IPS-NIHi11 (cell line): ENCODE measurements at regions not wholly inside any gene's neighbourhood (a gene's known extent, or its start where the extent isn't known, plus 50 kb on each side); places are given as distances from the start of the nearest gene placed in this dataset.
A peak's percentile ranks its signal among the peaks of the same experiment; 100 is the strongest.
"Not testable (repeated sequence)": the region's sequence is repeated elsewhere in the genome, so short reads cannot be mapped to it uniquely, and the experiment has no call there.

Experiments used
- DNase-seq: peaks from one replicate; pipeline ENCODE4 v3.0.0; 2012; ENCODE audit warnings: mixed read lengths, low spot score

DNA sequence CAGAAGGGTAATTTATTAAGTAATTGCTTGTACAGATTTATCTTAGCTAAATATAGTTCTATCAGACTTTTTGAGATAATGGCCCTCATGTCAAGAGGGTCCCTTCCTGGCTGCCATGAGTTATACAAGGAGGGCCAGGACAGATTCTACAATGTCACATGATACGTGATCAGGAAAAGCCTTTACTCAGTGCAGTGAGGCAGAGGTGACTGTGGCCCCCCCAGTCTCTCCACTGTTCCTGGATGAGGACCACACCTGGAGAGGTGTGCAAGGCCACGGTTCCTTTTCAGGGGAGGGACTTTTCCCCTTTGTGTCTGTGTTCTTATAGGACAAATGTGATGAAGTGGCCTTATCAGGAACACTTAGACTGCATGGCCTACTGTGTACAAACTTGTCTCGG lies 54.3 kb upstream of the LRCH1 start:
- DNase-seq = no peak

DNA sequence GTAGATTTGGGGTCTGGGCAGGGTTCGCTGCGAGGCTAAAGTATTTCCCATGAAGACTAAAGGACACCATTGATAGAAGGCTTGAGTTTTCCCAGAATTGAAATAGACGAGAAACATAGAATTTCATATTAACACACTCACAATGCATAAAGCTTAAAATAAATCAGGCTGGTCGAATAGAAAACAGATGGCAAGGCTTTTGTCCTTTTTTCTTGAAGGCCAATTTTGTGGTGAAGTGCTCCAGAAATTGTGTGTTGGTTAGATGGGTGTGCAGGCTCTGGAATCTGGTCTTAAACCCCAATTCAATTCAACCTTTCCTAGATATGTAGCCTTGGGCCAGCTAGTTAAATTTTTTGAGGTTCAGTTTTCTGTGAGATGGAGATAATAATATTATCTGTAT lies 56.9 kb upstream of the LRCH1 start:
- no peak for DNase-seq

DNA sequence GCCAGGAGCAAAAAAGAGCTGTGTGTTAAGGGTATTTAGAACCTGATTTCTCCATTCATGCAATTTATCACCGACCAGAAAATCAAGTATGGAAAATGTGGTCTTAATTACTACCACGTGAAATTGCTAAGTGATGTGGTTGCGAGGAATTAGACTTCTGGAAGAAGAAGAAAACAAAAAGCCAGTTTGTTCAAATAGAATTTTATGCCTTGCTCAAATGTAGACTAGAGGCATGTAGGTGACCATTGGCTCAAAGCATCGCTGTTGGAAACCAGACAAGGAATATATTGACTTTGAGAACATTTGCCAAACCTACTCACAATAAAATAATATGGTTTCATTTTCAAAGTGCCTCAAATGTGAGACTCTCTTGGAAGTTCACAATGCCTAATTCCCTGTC lies 57.3 kb upstream of the LRCH1 start:
- DNase-seq = no peak

DNA sequence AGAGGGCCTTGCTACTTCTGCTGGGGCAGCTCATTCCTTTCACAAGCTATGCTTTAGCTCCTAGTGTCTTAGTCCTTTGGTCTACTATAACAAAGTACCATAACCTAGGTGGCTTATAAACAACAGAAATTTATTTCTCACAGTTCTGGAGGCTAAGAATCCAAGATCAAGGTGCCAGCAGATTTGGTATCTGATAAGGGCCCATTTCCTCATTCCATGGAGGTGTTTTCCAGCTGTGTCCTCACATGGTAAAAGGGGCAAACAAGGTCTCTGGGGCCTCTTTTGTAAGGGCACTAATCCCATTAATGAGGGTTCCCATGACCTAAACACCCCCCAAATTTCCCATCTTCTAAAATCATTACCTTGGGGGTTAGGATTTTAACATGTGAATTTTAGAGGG lies 57.9 kb upstream of the LRCH1 start:
- no peak for DNase-seq

DNA sequence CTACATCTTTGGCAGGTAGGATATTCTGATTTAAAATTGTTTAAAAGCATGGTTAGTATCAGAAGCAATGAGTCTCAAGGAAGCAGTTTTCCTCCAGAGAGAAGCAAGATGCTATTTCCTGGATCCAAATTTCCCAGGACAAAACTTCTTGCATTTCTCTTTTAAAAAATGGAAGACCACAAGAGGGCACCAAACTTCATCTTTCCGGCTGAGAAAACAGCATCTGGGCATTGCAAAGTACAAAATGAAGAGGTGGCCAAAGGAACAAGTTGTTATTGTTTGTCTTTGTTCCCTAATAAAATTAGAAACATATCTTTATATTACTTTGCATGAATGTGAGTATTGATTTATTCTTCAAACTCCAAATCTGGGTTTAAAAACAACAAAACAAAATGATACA lies 60.0 kb upstream of the LRCH1 start:
- peak; percentile 38 for DNase-seq

DNA sequence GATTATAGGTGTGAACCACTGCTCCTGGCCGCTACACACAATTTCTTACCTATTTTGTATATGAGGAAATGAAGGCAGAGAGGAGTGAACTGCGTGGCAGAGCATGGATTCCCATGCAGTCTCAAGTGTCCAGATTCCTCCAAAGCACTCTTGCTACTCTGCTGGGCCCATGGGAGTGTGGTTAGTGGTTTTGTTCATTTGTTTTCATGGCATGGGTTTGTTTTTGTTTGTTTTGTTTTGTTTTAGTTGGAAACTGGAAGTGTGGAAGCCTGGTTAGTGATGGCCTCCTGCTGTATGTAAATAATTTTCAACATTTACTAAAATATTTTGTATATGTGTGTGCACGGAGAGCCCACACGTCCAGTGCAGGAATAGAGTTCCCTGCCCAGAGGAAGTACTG lies 61.3 kb upstream of the LRCH1 start:
- DNase-seq = no peak

DNA sequence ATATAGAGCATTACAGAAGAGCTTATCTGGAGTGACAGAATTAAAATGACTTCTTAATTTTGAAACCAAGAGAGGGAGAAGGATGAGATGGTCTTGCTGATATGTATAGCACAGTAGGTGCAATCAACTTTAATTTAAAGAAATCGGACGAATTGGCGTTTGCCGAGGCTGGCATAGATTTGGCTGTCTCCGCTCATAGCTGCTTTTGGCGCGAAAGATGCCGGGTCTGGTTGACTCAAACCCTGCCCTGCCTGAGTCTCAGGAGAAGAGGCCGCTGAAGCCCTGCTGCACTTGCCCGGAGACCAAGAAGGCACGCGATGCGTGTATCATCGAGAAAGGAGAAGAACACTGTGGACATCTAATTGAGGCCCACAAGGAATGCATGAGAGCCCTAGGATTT lies 62.3 kb upstream of the LRCH1 start:
- not testable (repeated sequence) for DNase-seq

DNA sequence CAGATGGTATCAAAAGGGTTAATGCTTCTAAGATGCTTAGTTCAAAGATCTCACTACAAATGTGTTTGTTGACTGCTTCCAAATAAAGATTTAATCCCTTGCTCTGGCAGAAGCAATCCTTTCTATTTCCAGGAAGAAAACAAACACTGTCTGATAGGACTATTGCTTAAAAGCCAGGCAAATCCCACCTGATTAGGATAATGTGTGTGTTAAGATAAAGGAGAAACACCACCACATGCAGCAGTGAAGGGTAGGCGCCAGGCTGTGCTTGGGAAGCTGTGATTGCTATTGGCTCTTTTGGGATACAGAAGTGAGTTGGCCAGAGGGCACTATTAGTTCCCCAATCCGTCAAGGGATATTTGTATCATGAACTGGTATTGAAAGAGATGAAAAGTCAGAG lies 62.8 kb upstream of the LRCH1 start:
- DNase-seq = no peak

DNA sequence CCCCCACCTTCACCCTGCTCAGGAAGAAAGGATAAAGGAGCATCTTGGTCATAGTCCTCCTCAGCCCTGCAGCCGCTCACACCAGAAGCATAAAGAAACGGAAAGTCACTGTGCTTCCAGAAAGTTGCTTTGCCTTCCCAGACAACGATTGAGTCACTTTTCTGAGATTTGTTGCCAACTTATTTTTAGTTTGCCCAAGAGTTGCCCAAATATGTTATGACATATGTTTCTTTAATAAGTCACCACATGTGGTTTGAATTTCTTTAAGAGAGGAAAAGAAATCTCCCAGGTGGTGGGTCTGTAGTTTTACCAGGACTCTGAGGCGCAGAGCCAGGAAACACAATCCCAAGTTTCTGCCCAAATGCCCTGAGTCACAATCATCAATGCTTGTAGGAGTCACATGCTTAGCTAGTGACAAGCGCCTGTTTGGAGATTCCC lies 63.4 kb upstream of the LRCH1 start:
- DNase-seq = no peak

DNA sequence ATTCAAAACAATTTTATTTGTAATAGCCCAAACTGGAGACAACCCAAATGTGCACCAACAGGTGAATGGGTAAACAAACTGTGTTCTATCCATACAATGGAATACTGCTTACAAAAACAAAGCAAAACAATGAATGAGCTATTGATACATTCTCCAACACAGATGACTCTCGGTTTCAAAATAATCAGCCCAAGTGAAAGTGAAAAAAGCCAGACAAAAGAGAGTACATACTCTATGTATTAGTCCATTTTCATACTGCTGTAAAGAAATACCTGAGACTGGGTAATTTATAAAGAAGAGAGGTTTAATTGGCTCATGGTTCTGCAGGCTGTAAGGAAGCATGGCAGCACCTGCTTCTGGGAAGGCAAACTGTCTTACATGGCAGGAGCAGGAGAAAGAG lies 65.2 kb upstream of the LRCH1 start:
- DNase-seq = no peak

DNA sequence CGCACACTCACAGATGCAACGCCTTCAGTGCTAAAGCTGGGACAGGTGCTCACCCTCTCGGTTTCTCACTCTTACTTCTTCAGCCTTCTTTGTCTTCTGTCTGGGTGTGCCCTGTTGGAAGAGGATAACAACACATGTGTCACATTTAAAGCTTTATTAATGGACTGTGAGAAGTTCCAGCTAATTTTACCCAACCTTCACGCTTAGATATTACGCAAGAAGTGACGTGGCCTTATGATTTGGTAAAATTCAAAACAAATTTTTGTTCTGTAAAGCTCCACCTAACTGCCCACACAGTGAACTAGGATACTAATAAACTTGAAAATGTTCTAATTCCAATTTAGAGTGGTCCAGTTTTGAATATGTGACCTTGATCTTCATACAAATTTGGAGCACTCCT lies 66.7 kb upstream of the LRCH1 start:
- DNase-seq = no peak

DNA sequence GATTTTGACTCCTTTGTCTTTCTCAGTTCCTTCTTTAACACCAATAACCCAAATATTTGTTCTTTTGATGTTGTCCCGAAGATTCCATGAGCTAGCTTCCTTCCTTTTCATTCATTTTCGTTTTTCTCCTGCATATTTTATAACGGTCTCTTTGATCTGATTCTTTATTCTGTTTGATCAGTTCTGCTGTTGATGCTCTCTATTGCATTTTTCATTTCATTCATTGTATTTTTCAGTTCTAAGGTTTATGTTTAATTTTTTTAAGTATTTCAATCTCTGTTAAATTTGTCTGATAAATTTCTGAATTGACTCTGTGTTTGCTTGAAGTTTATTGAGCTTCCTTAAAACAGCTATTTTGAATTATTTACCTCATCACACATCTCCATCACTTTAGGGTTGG lies 68.4 kb upstream of the LRCH1 start:
- no peak for DNase-seq

DNA sequence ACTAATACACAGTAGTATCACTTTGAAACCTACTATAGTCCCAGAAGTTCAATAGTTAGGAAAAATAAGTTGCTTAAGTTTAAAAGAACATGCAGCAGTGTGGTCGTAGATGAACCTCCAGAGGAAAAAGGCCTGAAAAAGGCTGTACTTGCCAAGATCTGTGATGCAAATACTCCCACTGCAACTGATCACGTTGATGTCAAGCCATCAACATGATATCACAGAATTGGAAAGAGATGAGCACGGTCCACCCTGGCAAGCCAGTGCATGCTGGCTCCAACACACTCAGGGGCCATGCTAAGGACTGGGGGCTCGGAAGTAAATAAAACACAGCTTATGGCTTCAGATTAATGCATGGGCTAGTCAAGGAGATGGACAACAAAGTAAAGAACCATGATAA lies 71.8 kb upstream of the LRCH1 start:
- no peak for DNase-seq

DNA sequence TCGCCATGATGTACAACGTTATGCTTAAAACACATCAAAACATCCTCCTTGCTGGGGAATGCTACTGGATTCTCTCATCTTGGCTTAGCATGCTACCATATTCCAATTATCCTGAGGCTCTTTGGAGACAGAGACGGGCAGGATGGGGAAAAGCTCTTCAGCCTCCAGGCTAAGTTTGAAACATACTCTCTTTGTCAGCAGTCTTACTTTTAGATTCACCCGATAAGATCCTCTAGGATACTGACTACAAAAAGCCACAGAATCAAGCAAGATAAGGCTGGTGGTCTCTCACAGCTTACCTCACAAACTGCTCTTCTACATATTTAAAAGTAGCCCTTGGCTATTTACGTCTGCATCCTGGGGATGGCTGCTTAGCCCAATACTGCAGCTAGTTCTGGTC lies 72.8 kb upstream of the LRCH1 start:
- DNase-seq = no peak

DNA sequence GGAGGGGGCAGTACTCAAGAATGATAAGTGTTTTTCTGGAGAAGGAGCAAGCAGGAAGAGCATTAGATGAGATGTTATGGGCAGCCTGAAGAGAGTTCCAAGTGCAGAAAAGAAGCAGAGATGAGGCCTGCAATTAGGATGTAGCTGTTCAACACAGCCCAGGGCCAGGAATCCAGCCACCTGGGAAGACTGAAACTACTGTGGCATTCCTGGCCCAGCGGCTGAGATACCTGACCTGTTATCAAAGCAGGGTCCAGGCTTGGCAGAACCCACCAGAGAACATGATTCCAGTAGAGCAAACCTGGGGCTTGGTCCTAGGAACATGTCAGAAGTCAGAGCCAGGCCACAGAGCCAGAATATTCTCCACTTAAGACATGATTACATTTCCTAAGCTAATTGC lies 73.3 kb upstream of the LRCH1 start:
- DNase-seq = no peak

DNA sequence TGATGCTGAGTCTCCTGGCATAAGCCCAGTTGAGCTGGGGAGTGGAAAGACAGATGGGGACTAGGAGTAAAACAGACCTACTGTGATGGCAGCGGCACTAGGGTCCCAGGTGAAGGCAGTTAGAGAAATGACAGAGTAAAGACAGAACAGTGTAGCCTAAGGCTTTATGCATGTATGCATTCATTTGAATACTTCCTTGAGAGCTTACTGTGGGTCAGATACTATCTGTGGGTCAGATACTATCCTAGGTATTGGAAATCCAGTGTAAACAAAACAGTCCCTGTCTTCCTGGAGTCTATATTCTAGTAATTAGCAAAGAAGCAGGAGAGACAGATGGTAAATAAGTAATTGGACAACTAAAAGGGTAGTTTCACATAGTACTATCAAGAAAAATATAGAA lies 73.7 kb upstream of the LRCH1 start:
- DNase-seq = no peak

DNA sequence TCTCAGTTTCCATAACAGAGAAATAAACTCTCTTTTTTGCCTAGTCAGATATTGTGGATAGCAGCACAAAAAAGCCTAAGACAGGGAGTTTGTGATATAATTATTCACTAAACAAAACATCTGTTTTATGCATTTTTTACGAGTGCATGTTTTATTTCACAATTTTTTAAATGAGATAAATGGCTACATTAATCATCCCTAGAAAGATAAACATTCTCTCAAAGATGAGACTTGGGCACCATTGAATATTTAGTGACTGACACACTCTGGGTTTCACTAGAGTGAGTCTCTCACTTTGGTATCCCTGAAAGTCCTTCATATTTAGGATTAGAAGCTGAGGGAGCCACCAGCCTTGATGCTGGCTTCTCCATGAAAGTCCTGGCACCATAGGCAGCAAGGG lies 74.3 kb upstream of the LRCH1 start:
- DNase-seq = no peak

DNA sequence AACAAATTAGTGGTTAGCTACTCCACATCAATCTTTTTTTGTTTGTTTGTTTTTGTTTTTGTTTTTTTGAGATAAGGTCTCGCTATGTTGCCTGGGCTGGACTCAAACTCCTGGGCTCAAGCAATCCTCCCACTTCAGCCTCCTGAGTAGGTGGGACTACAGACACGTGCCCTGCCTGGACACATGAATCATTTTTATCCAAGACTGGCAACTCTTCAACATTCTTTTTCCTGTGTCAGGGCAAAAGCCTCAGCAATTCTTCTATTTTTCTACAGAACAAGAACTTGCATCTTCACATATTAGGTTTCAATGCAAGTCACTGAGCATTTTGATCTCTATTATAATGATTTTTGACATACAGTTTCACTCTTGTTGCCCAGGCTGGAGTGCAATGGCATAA lies 76.8 kb upstream of the LRCH1 start:
- no peak for DNase-seq

DNA sequence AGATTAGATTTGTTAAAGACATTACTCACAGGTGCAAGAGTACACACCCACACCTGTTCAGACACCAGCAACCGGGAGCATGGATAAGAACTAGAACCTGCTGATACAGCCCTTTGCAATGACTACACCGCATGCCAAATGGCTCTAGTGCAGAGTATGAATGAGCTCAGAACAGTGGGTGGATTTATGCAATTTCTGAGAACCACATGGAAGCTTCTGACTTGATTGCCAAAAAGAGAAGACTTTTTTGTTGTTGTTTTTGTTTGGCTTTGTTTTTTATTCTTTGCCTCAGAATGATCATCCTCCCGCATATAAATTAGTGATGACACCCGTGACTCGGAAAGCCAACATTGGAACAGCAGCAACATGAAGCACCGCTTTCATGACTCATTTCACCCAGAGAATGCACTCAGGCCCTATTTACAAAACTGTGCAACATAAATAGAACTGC lies 77.4 kb upstream of the LRCH1 start:
- no peak for DNase-seq

DNA sequence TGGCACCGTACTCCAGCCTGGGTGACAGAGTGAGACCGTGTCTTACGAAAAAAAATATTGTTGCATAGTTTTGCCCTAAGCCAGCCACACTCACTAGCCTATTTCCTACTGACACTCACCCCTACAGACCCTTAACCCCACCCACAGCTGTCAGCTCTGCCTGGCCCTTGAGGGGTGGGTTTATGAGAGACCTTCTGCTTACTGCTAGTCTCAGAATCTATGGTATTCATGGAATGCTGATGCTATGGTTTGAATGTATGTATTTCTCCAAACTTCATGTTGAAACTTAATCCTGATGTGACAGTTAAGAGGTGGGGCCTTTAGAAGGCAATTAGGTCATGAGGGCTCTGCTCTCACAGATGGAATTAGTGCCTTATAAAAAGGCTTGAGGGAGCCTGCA lies 79.2 kb upstream of the LRCH1 start:
- no peak for DNase-seq

DNA sequence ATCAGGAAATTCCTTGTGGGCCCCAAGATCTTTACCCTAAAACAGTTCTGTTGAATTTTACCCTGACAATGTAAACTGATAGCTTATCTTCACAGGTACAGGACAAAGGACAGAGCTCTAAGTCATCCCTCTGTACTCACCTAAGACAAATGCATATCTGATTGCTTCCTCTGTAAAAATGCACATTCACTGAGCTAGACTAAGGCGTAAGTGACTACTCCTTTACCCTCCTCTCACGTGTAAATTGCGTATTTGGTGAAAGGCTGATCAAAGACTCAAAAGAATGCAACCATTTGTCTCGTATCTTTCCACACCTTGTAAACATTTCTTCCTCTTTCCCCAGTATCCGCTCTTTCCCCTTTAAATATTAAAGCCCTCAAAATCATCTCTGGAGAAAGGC lies 80.6 kb upstream of the LRCH1 start:
- DNase-seq = no peak

DNA sequence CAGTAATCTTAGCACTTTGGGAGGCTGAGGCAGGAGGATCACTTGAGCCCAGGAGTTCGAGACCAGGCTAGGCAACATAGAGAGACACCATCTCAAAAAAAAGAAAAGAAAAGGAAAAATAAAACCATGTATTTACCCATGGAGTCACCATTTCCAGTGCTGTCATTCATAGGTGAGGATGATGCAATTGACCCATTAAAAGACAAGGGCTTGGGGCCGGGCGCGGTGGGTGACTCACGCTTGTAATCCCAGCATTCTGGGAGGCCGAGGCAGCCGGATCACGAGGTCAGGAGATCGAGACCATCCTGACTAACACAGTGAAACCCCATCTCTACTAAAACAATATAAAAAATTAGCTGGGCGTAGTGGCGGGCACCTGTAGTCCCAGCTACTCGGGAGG lies 82.6 kb upstream of the RUBCNL start:
- DNase-seq = not testable (repeated sequence)

DNA sequence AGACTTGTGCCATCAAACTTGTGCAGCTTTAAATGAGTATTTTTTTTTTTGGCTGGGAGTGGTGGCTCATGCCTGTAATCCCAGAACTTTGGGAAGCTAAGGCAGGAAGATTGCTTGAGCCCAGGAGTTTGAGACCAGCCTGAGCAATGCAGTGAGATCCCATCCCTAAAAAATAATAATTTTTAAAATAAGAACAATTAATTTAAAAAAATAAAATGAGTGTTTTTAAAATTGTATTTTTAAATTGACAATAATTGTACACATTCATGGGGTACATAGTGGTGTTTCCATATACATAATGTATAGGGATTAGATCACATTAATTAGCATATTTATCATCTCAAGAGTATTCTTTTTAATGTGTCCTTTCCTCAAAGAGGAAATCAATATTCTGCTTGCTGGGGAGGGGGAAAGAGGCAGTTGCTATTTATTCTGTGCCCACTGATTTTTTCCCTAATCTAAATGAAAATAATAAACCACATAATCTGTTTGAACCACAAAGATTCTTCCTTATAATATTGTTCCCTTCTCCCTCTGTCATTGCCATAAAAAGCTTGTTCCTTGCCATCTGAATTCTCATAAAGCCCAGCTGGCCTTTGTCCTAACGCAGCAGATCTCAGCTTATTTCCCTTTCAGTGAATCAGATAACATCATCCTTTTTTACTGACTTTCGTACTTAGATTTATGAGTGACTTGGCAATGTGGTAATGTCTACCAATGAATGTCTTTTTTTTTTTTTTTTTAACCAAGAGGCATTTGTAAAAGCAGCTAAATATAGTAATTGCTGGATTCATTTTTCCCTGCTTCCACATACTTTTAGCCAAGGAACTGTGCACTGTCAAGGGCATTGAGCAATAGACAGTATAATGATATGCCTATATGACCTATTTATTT lies 81.8 kb upstream of the RUBCNL start:
- no peak for DNase-seq

DNA sequence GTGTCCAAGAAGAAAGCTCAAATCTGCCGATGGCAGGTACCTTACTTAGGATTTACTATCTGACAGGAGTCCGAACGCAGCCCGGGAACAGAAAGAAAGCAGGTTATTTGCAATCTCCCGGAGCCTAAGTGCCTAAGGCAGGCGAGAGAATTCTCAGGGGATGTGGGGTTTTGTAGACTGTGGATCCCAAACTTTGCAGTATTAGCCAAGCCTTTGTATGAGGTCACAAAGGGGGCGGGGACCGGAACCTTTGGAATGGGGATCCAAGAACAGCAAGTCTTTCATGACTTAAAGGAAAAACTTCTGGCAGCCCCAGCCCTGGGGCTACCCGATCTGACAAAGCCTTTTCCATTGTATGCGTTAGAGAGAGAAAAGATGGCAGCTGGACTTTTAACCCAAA lies 80.6 kb upstream of the RUBCNL start:
- DNase-seq = not testable (repeated sequence)
